ENCODE measurements at regions not wholly inside any gene's neighbourhood (a gene's known extent, or its start where the extent isn't known, plus 50 kb on each side); places are given as distances from the start of the nearest gene placed in this dataset.

GRCh38 chr9:14395317-14396082 lies 81.6 kb upstream of the NFIB start:
- H4K20me1 ChIP-seq (replicated peaks in 1 of 2; ENCODE audit: control insufficient read depth in 1 of 2, insufficient read depth in 2 of 2, low read length in 2 of 2), result no peaks in the 10 kb centered on the region
- no peak overlapping the region for H2BK5ac ChIP-seq (ENCODE audit: low read depth, low read length)
- H4K5ac ChIP-seq (ENCODE audit: insufficient read length, low read depth, low read length), result no peak overlapping the region
- H3K4ac ChIP-seq (replicated peaks; ENCODE audit: insufficient read length, low read depth, low read length), result no peak overlapping the region
- no peak for DNase-seq (ENCODE audit: low read depth in 1 of 2, low spot score in 2 of 2)
- H3K27me3 ChIP-seq (replicated peaks in 1 of 4; ENCODE audit: control insufficient read depth in 3 of 4, extremely low read depth in 1 of 4, insufficient read depth in 3 of 4, low read length in 3 of 4), result no peaks in the 10 kb centered on the region
- no peaks in the 10 kb centered on the region for H3K79me1 ChIP-seq (ENCODE audit: low read depth, low read length)
- no peak overlapping the region for H4K91ac ChIP-seq (replicated peaks; ENCODE audit: insufficient read length, low read length)
- H3K36me3 ChIP-seq (ENCODE audit: control insufficient read depth in 2 of 4, insufficient read depth in 4 of 4, low read length in 3 of 4), result no peaks in the 10 kb centered on the region
- no peak overlapping the region for H2BK12ac ChIP-seq (ENCODE audit: low read depth, low read length)
- H3K23ac ChIP-seq (ENCODE audit: insufficient read length), result no peak overlapping the region
- H3K4me2 ChIP-seq (ENCODE audit: insufficient read depth in 1 of 2, low read depth in 2 of 2, low read length in 2 of 2), result no peak overlapping the region
- H2BK15ac ChIP-seq (ENCODE audit: low read length), result no peak overlapping the region
- FAIRE-seq, result no peak
- no peak overlapping the region for H2AK5ac ChIP-seq (ENCODE audit: low read depth, low read length)
- H3K56ac ChIP-seq (replicated peaks; ENCODE audit: insufficient read length, low read depth, low read length), result no peak overlapping the region
- no peak overlapping the region for H3K4me3 ChIP-seq (ENCODE audit: extremely low read depth in 1 of 4, insufficient read depth in 2 of 4, low read depth in 3 of 4, low read length in 4 of 4)
- H3K27ac ChIP-seq (ENCODE audit: low read depth, low read length), result no peak overlapping the region
- ChIA-PET CTCF (ENCODE audit: partially characterized antibody) (interaction anchor here (0.6 to 1.7 kb wide), 5 partner anchors 11 to 682 kb away, joined by 3 to 6 read pairs (median 3); no protein-coding TSS in a partner anchor), POLR2A (ENCODE audit: partially characterized antibody) (interaction anchor here (1.1 kb wide), 1 partner anchor 16 kb away, joined by 3 read pairs; no protein-coding TSS in a partner anchor)
- H3K79me2 ChIP-seq (ENCODE audit: control insufficient read depth in 1 of 2, insufficient read depth in 2 of 2, low read length in 2 of 2), result no peaks in the 10 kb centered on the region
- H3K18ac ChIP-seq (ENCODE audit: extremely low read depth, low read length), result no peak overlapping the region
- H3K4me1 ChIP-seq (replicated peaks in 1 of 4; ENCODE audit: control insufficient read depth in 3 of 4, insufficient read depth in 4 of 4, low read length in 3 of 4), result no peaks in the 10 kb centered on the region
- no peak overlapping the region for H4K8ac ChIP-seq (ENCODE audit: extremely low read depth, insufficient read depth, low read length)
- no peaks in the 10 kb centered on the region for H3K23me2 ChIP-seq (ENCODE audit: low read depth, low read length)
- H3K9me3 ChIP-seq (ENCODE audit: insufficient read depth in 2 of 2, low read depth in 1 of 2, low read length in 1 of 2), result 0 out of 4 replicates have a peak, but pooled peaks cover 0 to 3% of the 10 kb centered on the region in 2 experiments
- WGBS, 2 experiments (ENCODE audit: extremely low coverage in 1 of 2, insufficient coverage in 1 of 2, insufficient read length in 1 of 2, insufficient replicate concordance in 2 of 2, low coverage in 1 of 2, low lambda C conversion rate in 2 of 2, missing lambda C conversion rate in 1 of 2), result 93% methylated on average over 11 of the region's 11 CpGs; no CpG with 5 or more reads in 1 of the 2 experiments
- no peak overlapping the region for H3K9ac ChIP-seq (replicated peaks in 1 of 4; ENCODE audit: extremely low read depth in 1 of 4, low read depth in 3 of 4, low read length in 3 of 4)
- no peak overlapping the region for H2AFZ ChIP-seq (ENCODE audit: low read length)
- H3K14ac ChIP-seq (ENCODE audit: insufficient read length), result no peak overlapping the region
- TF ChIP-seq CEBPB (IDR thresholded peaks at IDR 0.05; ENCODE audit: low read depth, low read length), result no peak
- no peak for TF ChIP-seq TCF12 (IDR thresholded peaks at IDR 0.05; ENCODE audit: low read depth, low read length)
- no peak for TF ChIP-seq EGR1 (IDR thresholded peaks at IDR 0.05; ENCODE audit: borderline replicate concordance, low read depth, low read length)
- TF ChIP-seq SRF (IDR thresholded peaks at IDR 0.05; ENCODE audit: low read depth, low read length), result no peak
- TF ChIP-seq JUN (IDR thresholded peaks at IDR 0.05; ENCODE audit: low read depth, low read length), result no peak
- TF ChIP-seq HDAC6 (IDR thresholded peaks at IDR 0.05; ENCODE audit: low read depth, low read length), result no peak
- H2BK20ac ChIP-seq (ENCODE audit: low read length), result no peak overlapping the region
- no peak overlapping the region for H2BK120ac ChIP-seq (replicated peaks; ENCODE audit: low read depth, low read length)
